NB4 (cell line): ENCODE measurements at regions not wholly inside any gene's neighbourhood (a gene's known extent, or its start where the extent isn't known, plus 50 kb on each side); places are given as distances from the start of the nearest gene placed in this dataset.

Experiments
- CTCF ChIP-seq: IDR thresholded peaks from one replicate; pipeline ENCODE4 v1.5.1; 2012; ENCODE audit warnings: low read depth, low read length
- MYC ChIP-seq: IDR thresholded peaks from 2 replicates; pipeline ENCODE4 v1.6.1; 2011; ENCODE audit warnings: low read depth, low read length
- POLR2A ChIP-seq: IDR thresholded peaks from 2 replicates; pipeline ENCODE4 v1.6.1; 2011; ENCODE audit warnings: mild to moderate bottlenecking; ENCODE audit not compliant: insufficient read length; ENCODE audit errors: extremely low read depth

GRCh38 chr2:228867406-228867805, 403.7 kb downstream of the PID1 start:
- TF ChIP-seq MYC (no peak), CTCF (no peak), POLR2A (no peak)
